ENCODE measurements at regions not wholly inside any gene's neighbourhood (a gene's known extent, or its start where the extent isn't known, plus 50 kb on each side); places are given as distances from the start of the nearest gene placed in this dataset.

DNA sequence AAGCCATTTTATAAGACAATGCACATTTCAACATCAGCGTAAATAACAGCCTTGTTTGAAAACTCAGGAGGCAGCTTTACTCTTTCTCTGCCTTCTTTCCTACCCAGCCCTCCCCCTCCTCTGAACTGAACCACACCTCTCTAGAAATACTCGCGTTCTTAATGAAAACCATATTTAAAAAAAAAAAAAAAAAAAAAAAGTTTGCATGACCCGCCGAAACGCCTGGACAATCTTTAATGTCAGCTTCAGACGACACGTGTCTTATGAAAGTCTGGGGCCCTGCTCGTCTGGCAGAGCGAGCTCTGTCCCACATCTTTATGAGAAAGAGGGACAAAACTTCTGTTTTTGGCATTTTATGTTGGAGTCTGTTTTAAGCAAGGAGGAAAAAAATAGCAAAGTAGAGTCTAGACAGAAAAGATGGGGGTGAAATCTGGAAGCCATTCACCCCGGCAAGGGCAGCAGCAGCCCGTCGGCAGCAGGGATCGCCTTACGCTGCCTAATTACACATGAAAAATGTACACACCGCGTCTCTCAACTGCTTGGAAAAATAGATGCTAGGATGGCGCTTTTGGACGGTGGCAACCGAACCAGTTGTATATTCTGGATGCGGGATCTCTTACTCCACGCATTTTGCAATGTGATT, 130.4 kb upstream of the ETS2 start:
- no peak for TF ChIP-seq ZFX (IDR thresholded peaks at IDR 0.05; ENCODE audit: borderline replicate concordance)
- TF ChIP-seq, protein P1, sequence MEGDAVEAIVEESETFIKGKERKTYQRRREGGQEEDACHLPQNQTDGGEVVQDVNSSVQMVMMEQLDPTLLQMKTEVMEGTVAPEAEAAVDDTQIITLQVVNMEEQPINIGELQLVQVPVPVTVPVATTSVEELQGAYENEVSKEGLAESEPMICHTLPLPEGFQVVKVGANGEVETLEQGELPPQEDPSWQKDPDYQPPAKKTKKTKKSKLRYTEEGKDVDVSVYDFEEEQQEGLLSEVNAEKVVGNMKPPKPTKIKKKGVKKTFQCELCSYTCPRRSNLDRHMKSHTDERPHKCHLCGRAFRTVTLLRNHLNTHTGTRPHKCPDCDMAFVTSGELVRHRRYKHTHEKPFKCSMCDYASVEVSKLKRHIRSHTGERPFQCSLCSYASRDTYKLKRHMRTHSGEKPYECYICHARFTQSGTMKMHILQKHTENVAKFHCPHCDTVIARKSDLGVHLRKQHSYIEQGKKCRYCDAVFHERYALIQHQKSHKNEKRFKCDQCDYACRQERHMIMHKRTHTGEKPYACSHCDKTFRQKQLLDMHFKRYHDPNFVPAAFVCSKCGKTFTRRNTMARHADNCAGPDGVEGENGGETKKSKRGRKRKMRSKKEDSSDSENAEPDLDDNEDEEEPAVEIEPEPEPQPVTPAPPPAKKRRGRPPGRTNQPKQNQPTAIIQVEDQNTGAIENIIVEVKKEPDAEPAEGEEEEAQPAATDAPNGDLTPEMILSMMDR (IDR thresholded peaks at IDR 0.05) = no peak
- no peak overlapping the region for H3K27ac ChIP-seq

- TF ChIP-seq, protein P1 (IDR thresholded peaks at IDR 0.05) = no peak
- no peak for TF ChIP-seq ZFX (IDR thresholded peaks at IDR 0.05; ENCODE audit: borderline replicate concordance)
- H3K27ac ChIP-seq = no peak overlapping the region
These were observed 126.9 kb upstream of the ETS2 start for GRCh38 chr21:38678827-38679226.

DNA sequence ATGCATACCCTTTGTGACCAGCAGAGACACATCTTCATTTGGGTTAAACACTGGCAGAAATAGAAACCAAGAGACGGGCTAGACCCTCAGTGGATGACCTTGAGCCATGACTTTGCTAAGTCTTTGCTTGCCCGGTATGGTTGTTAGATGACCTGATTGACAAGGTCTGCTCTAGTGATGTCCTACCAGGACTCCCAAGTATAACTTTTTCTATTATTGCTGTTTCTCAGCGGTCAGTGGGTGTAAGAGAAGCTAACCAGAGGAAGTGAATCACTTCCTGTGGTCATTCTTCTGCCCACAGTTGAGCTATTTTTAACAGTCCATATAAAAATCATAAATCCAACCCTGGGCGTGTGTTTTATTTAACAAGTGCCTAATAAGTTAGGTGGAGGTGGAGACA, 126.2 kb upstream of the ETS2 start:
- no peak overlapping the region for H3K27ac ChIP-seq
- TF ChIP-seq ZFX (IDR thresholded peaks at IDR 0.05; ENCODE audit: borderline replicate concordance) = no peak
- TF ChIP-seq, protein P1 (IDR thresholded peaks at IDR 0.05) = no peak

DNA sequence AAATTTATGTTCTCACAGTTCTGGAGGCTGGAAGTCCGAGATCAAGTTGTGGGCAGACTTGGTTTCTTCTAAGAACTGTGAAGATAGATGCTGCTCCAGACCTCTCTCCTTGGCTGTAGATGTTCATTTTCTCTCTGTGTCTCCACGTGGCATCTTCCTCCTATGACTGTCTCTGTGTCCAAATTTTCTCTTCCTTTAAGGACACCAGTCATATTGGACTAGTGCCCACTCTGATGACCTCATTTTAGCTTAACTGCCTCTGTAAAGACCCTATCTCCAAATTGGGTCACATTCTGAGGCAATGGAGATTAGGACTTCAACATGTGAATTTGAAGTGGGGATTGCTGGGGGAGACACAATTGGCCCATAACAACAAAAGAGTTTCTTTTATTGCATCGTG, 125.3 kb upstream of the ETS2 start:
- no peak overlapping the region for H3K27ac ChIP-seq
- TF ChIP-seq, protein P1 (IDR thresholded peaks at IDR 0.05) = no peak
- no peak for TF ChIP-seq ZFX (IDR thresholded peaks at IDR 0.05; ENCODE audit: borderline replicate concordance)

- H3K27ac ChIP-seq = no peak overlapping the region
- TF ChIP-seq, protein P1 (IDR thresholded peaks at IDR 0.05) = no peak
- TF ChIP-seq ZFX (IDR thresholded peaks at IDR 0.05; ENCODE audit: borderline replicate concordance) = no peak
These were observed 122.5 kb upstream of the ETS2 start for GRCh38 chr21:38683222-38683621.

DNA sequence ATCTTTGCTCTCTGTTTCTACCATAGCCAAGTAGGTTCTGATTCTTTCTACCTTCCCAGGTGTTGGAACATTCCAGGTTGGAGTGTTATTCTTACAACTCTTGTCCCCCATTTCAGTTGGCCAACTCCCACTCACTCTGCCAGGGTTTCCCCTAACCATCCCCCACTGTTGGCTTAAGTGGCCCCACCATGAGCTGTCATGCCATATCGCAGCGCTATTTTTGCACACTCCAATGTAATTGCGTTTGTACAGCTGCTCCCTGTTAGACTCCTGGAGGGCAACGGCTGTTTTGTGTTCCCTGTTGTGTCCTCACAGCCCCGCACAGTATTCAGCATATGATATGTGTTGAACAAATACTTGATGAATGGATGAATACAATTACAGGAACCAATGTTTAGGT, 117.7 kb upstream of the ETS2 start:
- no peak for TF ChIP-seq ZFX (IDR thresholded peaks at IDR 0.05; ENCODE audit: borderline replicate concordance)
- TF ChIP-seq, protein P1 (IDR thresholded peaks at IDR 0.05) = no peak
- no peak overlapping the region for H3K27ac ChIP-seq

- H3K27ac ChIP-seq = no peak overlapping the region
- TF ChIP-seq, protein P1 (IDR thresholded peaks at IDR 0.05) = no peak
- no peak for TF ChIP-seq ZFX (IDR thresholded peaks at IDR 0.05; ENCODE audit: borderline replicate concordance)
These were observed 114.1 kb upstream of the ETS2 start for GRCh38 chr21:38691631-38692030.
